ENCODE measurements at regions not wholly inside any gene's neighbourhood (a gene's known extent, or its start where the extent isn't known, plus 50 kb on each side); places are given as distances from the start of the nearest gene placed in this dataset.

DNA sequence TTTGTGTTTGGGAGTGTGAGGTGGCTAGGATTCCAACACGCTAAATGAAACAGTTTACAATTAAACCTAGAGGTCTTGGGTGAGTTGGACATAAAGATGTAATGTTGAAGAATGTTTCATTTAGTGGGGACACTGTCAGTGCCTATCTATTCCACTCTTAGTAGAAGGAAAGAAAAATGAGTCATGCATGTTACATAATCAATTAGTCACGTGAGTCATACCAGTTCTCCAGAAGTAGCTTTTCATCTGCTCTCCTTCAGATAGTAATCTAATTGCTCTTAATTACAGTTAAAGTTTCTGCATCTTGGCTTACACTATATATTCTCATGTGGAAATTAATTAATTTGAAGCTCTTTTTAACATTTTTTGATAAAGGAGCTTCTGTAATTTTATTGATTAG is 115.7 kb upstream of the P2RY1 start:
- DNase-seq = no peak
- Mint-ChIP-seq H3K36me3 (ENCODE audit: insufficient read depth, unreplicated experiment) (peaks cover 8% of the 10 kb centered on the region), H3K27me3 (ENCODE audit: unreplicated experiment) (no peaks in the 10 kb centered on the region), H3K27ac (ENCODE audit: unreplicated experiment) (peak overlapping the region; percentile 65), H3K9me3 (ENCODE audit: low read depth, unreplicated experiment) (peaks cover 5% of the 10 kb centered on the region), H3K4me1 (ENCODE audit: low read depth, unreplicated experiment) (peaks cover 8% of the 10 kb centered on the region), H3K4me3 (ENCODE audit: low read depth, unreplicated experiment) (no peak overlapping the region)
- CTCF ChIA-PET = interaction anchor here (0.8 to 1.3 kb wide), 4 partner anchors 10 to 123 kb away, joined by 3 to 5 read pairs (median 3); no protein-coding TSS in a partner anchor
- BruUV-seq (replicated peaks) = no TSS peak
- intact Hi-C loops (cut with micrococcal nuclease; ENCODE audit: unreplicated experiment) = loop anchor here (2.0 to 5.0 kb wide), 2 partner anchors 108 to 242 kb away; no protein-coding TSS in a partner anchor
- TF ChIP-seq, protein P1, sequence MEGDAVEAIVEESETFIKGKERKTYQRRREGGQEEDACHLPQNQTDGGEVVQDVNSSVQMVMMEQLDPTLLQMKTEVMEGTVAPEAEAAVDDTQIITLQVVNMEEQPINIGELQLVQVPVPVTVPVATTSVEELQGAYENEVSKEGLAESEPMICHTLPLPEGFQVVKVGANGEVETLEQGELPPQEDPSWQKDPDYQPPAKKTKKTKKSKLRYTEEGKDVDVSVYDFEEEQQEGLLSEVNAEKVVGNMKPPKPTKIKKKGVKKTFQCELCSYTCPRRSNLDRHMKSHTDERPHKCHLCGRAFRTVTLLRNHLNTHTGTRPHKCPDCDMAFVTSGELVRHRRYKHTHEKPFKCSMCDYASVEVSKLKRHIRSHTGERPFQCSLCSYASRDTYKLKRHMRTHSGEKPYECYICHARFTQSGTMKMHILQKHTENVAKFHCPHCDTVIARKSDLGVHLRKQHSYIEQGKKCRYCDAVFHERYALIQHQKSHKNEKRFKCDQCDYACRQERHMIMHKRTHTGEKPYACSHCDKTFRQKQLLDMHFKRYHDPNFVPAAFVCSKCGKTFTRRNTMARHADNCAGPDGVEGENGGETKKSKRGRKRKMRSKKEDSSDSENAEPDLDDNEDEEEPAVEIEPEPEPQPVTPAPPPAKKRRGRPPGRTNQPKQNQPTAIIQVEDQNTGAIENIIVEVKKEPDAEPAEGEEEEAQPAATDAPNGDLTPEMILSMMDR (IDR thresholded peaks at IDR 0.05; ENCODE audit: unreplicated experiment) = no peak

DNA sequence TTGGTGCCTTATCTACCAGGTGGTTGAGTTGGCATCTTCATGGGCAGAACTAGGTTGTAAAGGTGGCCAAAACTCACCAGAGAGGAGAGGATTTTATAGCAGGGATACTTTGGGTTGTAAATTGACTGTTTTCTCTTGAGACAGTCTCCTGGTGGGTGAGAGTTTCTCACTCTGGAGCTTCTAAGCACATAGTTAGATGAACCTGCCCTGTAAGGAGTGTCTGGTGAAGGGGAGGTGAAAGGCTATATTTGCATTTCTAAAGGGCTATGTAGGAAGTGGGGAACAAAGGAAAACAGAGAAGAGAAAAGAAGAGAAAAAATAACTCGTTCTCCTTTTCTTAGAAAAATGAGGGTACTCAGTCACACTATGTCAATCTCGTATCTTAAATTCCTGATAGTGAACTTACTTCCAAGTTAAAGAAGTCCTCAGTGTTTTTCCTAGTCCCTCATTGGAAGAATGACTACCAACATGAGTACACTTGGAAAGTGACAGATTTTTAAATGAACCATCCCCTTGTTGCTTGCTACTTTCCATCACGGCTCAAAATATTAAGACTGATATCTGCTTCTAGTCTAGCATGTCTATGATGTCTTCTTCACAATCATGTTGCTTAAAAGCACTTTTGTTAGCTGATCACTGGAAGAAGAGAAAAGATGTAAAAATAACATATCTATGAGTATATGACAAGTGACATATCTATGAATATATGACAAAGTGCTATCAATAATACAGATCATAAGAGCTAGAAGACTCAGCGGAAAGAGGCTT is 113.8 kb upstream of the P2RY1 start:
- intact Hi-C loops (cut with micrococcal nuclease; ENCODE audit: unreplicated experiment) = no loop called here
- H3K4me1 Mint-ChIP-seq (ENCODE audit: low read depth, unreplicated experiment) = peaks cover 8% of the 10 kb centered on the region
- no TSS peak for BruUV-seq (replicated peaks)
- DNase-seq = no peak
- no peak overlapping the region for H3K4me3 Mint-ChIP-seq (ENCODE audit: low read depth, unreplicated experiment)
- no peaks in the 10 kb centered on the region for H3K27me3 Mint-ChIP-seq (ENCODE audit: unreplicated experiment)
- TF ChIP-seq, protein P1 (IDR thresholded peaks at IDR 0.05; ENCODE audit: unreplicated experiment) = no peak
- peaks cover 8% of the 10 kb centered on the region for H3K36me3 Mint-ChIP-seq (ENCODE audit: insufficient read depth, unreplicated experiment)
- peaks cover 5% of the 10 kb centered on the region for H3K9me3 Mint-ChIP-seq (ENCODE audit: low read depth, unreplicated experiment)
- H3K27ac Mint-ChIP-seq (ENCODE audit: unreplicated experiment) = no peak overlapping the region
- CTCF ChIA-PET = interaction anchor here (0.7 kb wide), 1 partner anchor 288 kb away, joined by 3 read pairs; no protein-coding TSS in a partner anchor

DNA sequence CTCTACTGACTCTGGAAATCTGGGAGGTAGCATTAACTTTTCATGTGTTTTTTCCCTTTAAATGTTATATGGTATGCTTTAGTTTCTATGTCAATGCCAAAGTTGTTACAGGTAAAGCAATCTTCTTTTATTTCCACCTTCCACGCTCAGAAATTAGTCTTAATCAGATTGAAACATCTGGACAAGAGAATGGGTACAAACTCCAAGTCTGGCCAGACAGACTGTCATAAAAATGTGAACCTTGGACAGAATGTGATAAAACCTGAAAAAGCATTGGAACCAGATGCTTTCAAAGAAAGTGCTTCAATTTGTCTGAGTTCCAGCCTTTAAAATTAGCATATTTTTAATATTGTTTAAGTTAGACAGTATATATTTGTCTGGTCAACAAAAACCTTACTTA is 110.7 kb upstream of the P2RY1 start:
- no peak for DNase-seq
- no TSS peak for BruUV-seq (replicated peaks)
- Mint-ChIP-seq H3K4me1 (ENCODE audit: low read depth, unreplicated experiment) (peaks cover 2% of the 10 kb centered on the region), H3K4me3 (ENCODE audit: low read depth, unreplicated experiment) (no peak overlapping the region), H3K27ac (ENCODE audit: unreplicated experiment) (no peak overlapping the region), H3K36me3 (ENCODE audit: insufficient read depth, unreplicated experiment) (peaks cover 3% of the 10 kb centered on the region), H3K27me3 (ENCODE audit: unreplicated experiment) (no peaks in the 10 kb centered on the region), H3K9me3 (ENCODE audit: low read depth, unreplicated experiment) (peaks cover 5% of the 10 kb centered on the region)
- intact Hi-C loops (cut with micrococcal nuclease; ENCODE audit: unreplicated experiment) = no loop called here
- CTCF ChIA-PET = no interaction called here
- TF ChIP-seq, protein P1 (IDR thresholded peaks at IDR 0.05; ENCODE audit: unreplicated experiment) = no peak

DNA sequence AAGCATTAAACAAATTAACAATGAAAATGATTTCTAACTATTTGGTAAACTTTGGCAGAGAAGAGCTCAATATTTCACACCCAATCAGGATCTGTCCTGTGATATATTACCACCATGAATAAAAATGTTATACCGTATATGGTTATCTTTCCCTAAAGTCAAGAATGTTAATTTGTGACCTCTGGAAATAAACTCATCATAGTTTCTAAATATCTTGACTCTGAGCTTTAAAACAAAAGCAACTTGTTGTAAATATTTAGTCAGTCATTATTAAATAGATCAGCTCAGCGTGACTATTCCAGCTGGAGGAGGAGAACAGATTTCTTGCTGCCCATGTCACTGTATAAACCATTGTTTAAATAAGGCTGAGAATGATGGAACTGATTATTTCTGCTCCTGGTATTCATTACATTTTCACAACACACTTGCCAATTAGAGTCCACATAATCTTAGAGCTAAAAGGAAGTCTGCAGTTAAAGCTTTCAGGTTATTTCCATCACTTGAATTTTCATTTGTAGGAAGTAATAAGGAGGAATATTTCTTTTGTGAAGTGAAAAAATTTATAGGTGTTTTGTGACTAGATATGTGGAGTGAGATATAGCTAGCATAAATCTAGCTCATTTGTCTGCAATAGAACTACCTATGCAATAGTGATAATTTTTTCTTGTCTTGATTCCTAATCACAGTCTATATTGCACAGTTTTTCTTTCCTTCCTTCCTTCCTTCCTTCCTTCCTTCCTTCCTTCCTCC is 106.5 kb upstream of the P2RY1 start:
- DNase-seq = no peak
- intact Hi-C loops (cut with micrococcal nuclease; ENCODE audit: unreplicated experiment) = no loop called here
- CTCF ChIA-PET = interaction anchor here (0.7 kb wide), 1 partner anchor 1245 kb away, joined by 6 read pairs; no protein-coding TSS in a partner anchor
- no peak overlapping the region for H3K4me3 Mint-ChIP-seq (ENCODE audit: low read depth, unreplicated experiment)
- no peaks in the 10 kb centered on the region for H3K27me3 Mint-ChIP-seq (ENCODE audit: unreplicated experiment)
- TF ChIP-seq, protein P1 (IDR thresholded peaks at IDR 0.05; ENCODE audit: unreplicated experiment) = no peak
- H3K36me3 Mint-ChIP-seq (ENCODE audit: insufficient read depth, unreplicated experiment) = no peaks in the 10 kb centered on the region
- BruUV-seq (replicated peaks) = no TSS peak
- no peaks in the 10 kb centered on the region for H3K9me3 Mint-ChIP-seq (ENCODE audit: low read depth, unreplicated experiment)
- H3K4me1 Mint-ChIP-seq (ENCODE audit: low read depth, unreplicated experiment) = no peaks in the 10 kb centered on the region
- H3K27ac Mint-ChIP-seq (ENCODE audit: unreplicated experiment) = no peak overlapping the region

Measured in Calu3 (cell line).